A673 (cell line): ENCODE measurements at regions not wholly inside any gene's neighbourhood (a gene's known extent, or its start where the extent isn't known, plus 50 kb on each side); places are given as distances from the start of the nearest gene placed in this dataset.
"Not testable (repeated sequence)": the region's sequence is repeated elsewhere in the genome, so short reads cannot be mapped to it uniquely, and the experiment has no call there.

Source experiments
- EZH2 ChIP-seq: fragments of 200-600 bp; sonication (generic); IDR thresholded peaks from 2 replicates; pipeline ENCODE4 v1.6.1; 2017; ENCODE audit warnings: borderline replicate concordance, low read depth, mild to moderate bottlenecking, mixed read lengths, antibody characterized with exemption, low read length; ENCODE audit not compliant: poor library complexity, severe bottlenecking
- TF ChIP-seq, protein P1 (sequence below): fragments of 300-800, 200-600 bp; sonication (generic); conservative IDR thresholded peaks from 2 replicates; pipeline ENCODE4 v1.5.1; 2017; ENCODE audit warnings: low read depth, mild to moderate bottlenecking, antibody characterized with exemption, low read length, moderate library complexity, mixed read lengths

DNA sequence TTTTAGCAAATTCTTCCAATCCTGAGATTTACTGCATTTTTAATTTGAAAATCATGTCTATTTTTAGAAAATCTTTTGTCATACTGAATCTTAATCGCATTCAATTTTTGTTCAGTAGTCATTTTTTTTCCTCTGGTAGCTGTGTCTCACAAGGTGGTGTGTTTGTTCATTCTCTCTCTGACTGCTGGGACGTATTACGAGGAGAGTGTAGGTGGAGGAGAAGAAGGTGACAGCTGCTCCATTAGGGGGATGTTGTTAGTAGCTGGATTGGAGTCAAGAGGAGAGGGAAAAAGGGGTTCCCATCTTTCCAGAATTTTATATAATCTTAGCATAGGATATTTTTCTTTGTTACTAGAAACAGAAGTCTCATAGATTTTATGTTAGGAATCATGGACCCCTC lies 804.2 kb downstream of the PRIM2 start:
- TF ChIP-seq, protein P1, sequence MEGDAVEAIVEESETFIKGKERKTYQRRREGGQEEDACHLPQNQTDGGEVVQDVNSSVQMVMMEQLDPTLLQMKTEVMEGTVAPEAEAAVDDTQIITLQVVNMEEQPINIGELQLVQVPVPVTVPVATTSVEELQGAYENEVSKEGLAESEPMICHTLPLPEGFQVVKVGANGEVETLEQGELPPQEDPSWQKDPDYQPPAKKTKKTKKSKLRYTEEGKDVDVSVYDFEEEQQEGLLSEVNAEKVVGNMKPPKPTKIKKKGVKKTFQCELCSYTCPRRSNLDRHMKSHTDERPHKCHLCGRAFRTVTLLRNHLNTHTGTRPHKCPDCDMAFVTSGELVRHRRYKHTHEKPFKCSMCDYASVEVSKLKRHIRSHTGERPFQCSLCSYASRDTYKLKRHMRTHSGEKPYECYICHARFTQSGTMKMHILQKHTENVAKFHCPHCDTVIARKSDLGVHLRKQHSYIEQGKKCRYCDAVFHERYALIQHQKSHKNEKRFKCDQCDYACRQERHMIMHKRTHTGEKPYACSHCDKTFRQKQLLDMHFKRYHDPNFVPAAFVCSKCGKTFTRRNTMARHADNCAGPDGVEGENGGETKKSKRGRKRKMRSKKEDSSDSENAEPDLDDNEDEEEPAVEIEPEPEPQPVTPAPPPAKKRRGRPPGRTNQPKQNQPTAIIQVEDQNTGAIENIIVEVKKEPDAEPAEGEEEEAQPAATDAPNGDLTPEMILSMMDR: not testable (repeated sequence)
- TF ChIP-seq EZH2: not testable (repeated sequence)
